SK-N-SH (cell line): ENCODE measurements at regions not wholly inside any gene's neighbourhood (a gene's known extent, or its start where the extent isn't known, plus 50 kb on each side); places are given as distances from the start of the nearest gene placed in this dataset.

Experiments used
- CTCF ChIA-PET: fragments of 300-600, 350-600 bp; formaldehyde crosslinking; extraction: SDS; loops from one replicate; lab custom pipeline; 2021; lab: Yijun Ruan, JAX
- POLR2A ChIA-PET: fragments of 350-600 bp; sonication (Branson Sonifier 250); formaldehyde crosslinking; extraction: SDS; loops from one replicate; lab custom pipeline; 2020; ENCODE audit warnings: antibody characterized with exemption, inconsistent platforms; lab: Yijun Ruan, JAX
- DNase-seq: peaks from one replicate; pipeline ENCODE4 v3.0.0; 2012
- H2AFZ ChIP-seq: fragments of 200-600 bp; sonication (generic); 2 replicates; pipeline ENCODE4 v1.8.1; 2016; ENCODE audit warnings: antibody characterized with exemption, mild to moderate bottlenecking, low read depth
- H3F3A ChIP-seq: fragments of 200-600 bp; sonication (generic); replicated peaks from 2 replicates; pipeline ENCODE3; 2016; ENCODE audit warnings: antibody characterized with exemption, mild to moderate bottlenecking; ENCODE audit not compliant: insufficient read depth
- H3K27ac ChIP-seq, 2 experiments: fragments of 200-500 bp in 1 of 2; fragments of 200-600 bp in 1 of 2; sonication (Bioruptor generic) in 1 of 2; sonication (generic), shearing (Covaris generic) in 1 of 2; 2 replicates each; pipeline versions ENCODE4 v1.5.1 to v1.6.1; 2014 to 2016; ENCODE audit warnings: low read depth in 2 of 2, inconsistent platforms in 1 of 2, low read length in 1 of 2, mild to moderate bottlenecking in 1 of 2, mixed read lengths in 1 of 2
- H3K27me3 ChIP-seq: fragments of 200-600 bp; sonication (generic), shearing (Covaris generic); 2 replicates; pipeline ENCODE4 v1.6.1; 2016; ENCODE audit warnings: mixed run types; ENCODE audit not compliant: insufficient read depth
- H3K36me3 ChIP-seq, 2 experiments: fragments of 200-500 bp in 1 of 2; fragments of 200-600 bp in 1 of 2; sonication (Bioruptor generic) in 1 of 2; sonication (generic) in 1 of 2; replicated peaks in 1 of 2; 2 replicates each; pipeline versions ENCODE3 to v1.5.1; 2014 to 2016; ENCODE audit warnings: low read length in 1 of 2, mild to moderate bottlenecking in 1 of 2; ENCODE audit not compliant: insufficient read depth in 2 of 2, control insufficient read depth in 1 of 2
- H3K4me1 ChIP-seq, 2 experiments: fragments of 200-500 bp in 1 of 2; fragments of 200-600 bp in 1 of 2; sonication (Bioruptor generic) in 1 of 2; sonication (generic), shearing (Covaris generic) in 1 of 2; 2 replicates each; pipeline versions ENCODE4 v1.5.1 to v1.6.1; 2014 to 2016; ENCODE audit warnings: low read depth in 1 of 2, low read length in 1 of 2, mixed run types in 1 of 2; ENCODE audit not compliant: insufficient read depth in 2 of 2, control insufficient read depth in 1 of 2
- H3K4me2 ChIP-seq: fragments of 200-600 bp; sonication (generic), shearing (Covaris generic); 2 replicates; pipeline ENCODE4 v1.6.1; 2017; ENCODE audit warnings: mixed run types
- H3K4me3 ChIP-seq, 2 experiments: fragments of 200-500 bp in 1 of 2; fragments of 200-600 bp in 1 of 2; sonication (Bioruptor generic) in 1 of 2; sonication (generic), shearing (Covaris generic) in 1 of 2; 2 replicates each; pipeline versions ENCODE4 v1.5.1 to v1.8.1; 2014 to 2016; ENCODE audit warnings: low read depth in 2 of 2, inconsistent platforms in 1 of 2, low read length in 1 of 2, mild to moderate bottlenecking in 1 of 2, mixed read lengths in 1 of 2, moderate library complexity in 1 of 2
- H3K79me2 ChIP-seq: fragments of 200-600 bp; sonication (generic); 2 replicates; pipeline ENCODE4 v1.8.1; 2017; ENCODE audit warnings: mild to moderate bottlenecking; ENCODE audit not compliant: insufficient read depth
- H3K9ac ChIP-seq: fragments of 200-600 bp; sonication (generic); 2 replicates; pipeline ENCODE4 v1.6.1; 2017; ENCODE audit warnings: mixed run types
- H3K9me2 ChIP-seq: fragments of 200-600 bp; sonication (generic); 2 replicates; pipeline ENCODE4 v1.6.1; 2017; ENCODE audit warnings: mixed run types
- H3K9me3 ChIP-seq: fragments of 200-600 bp; sonication (generic); 2 replicates; pipeline ENCODE4 v1.6.1; 2017; ENCODE audit warnings: mixed run types, mild to moderate bottlenecking, moderate library complexity
- H4K20me1 ChIP-seq: fragments of 200-600 bp; sonication (generic); 2 replicates; pipeline ENCODE4 v1.6.1; 2017; ENCODE audit warnings: mild to moderate bottlenecking, mixed run types; ENCODE audit not compliant: insufficient read depth
- EP300 ChIP-seq, 2 experiments: IDR thresholded peaks; 2 replicates each; pipeline versions ENCODE4 v1.4.0 to v1.6.1; 2012; ENCODE audit warnings: borderline replicate concordance in 1 of 2, low read depth in 1 of 2, low read length in 1 of 2
- EZH2phosphoT487 ChIP-seq: fragments of 200-600 bp; sonication (generic); IDR thresholded peaks from 2 replicates; pipeline ENCODE4 v1.6.1; 2017; ENCODE audit warnings: low read depth, mixed run types, mild to moderate bottlenecking, antibody characterized with exemption, moderate library complexity, borderline replicate concordance
- FOSL2 ChIP-seq: IDR thresholded peaks from 2 replicates; pipeline ENCODE4 v1.4.0; 2012; ENCODE audit warnings: low read depth, mild to moderate bottlenecking, moderate library complexity, borderline replicate concordance
- FOXJ3 ChIP-seq: sonication (generic); formaldehyde crosslinking; IDR thresholded peaks from 2 replicates; pipeline ENCODE4 v1.5.1; 2020; ENCODE audit warnings: mild to moderate bottlenecking, missing genetic modification reagents
- FOXM1 ChIP-seq: IDR thresholded peaks from 2 replicates; pipeline ENCODE4 v1.4.0; 2012; ENCODE audit warnings: low read depth, mild to moderate bottlenecking
- GATA2 ChIP-seq: sonication (generic); formaldehyde crosslinking; IDR thresholded peaks from 2 replicates; pipeline ENCODE4 v1.5.0; 2020; ENCODE audit warnings: mild to moderate bottlenecking, missing genetic modification reagents
- IRF3 ChIP-seq: fragments of 150-350 bp; IDR thresholded peaks from 2 replicates; pipeline ENCODE4 v1.6.1; 2016; ENCODE audit warnings: mild to moderate bottlenecking, low read depth, low read length
- MAX ChIP-seq: IDR thresholded peaks from 2 replicates; pipeline ENCODE4 v1.4.0; 2012; ENCODE audit warnings: low read depth
- MXI1 ChIP-seq: IDR thresholded peaks from 2 replicates; pipeline ENCODE4 v1.6.1; 2012; ENCODE audit warnings: mild to moderate bottlenecking, low read depth, low read length, improper control_type of control experiment
- NFIC ChIP-seq: IDR thresholded peaks from 2 replicates; pipeline ENCODE4 v1.4.0; 2012; ENCODE audit warnings: borderline replicate concordance
- RAD21 ChIP-seq: IDR thresholded peaks from 2 replicates; pipeline ENCODE4 v1.6.1; 2012; ENCODE audit warnings: mild to moderate bottlenecking, low read length
- RCOR1 ChIP-seq: fragments of 150-350 bp; IDR thresholded peaks from 2 replicates; pipeline ENCODE4 v1.6.1; 2017; ENCODE audit warnings: antibody characterized with exemption, low read length
- RXRA ChIP-seq: IDR thresholded peaks from 2 replicates; pipeline ENCODE4 v1.4.0; 2012; ENCODE audit warnings: low read depth, mild to moderate bottlenecking, borderline replicate concordance
- SIN3A ChIP-seq: IDR thresholded peaks from 2 replicates; pipeline ENCODE4 v1.6.1; 2012; ENCODE audit warnings: low read depth, mild to moderate bottlenecking, low read length, moderate library complexity, borderline replicate concordance
- TCF12 ChIP-seq: IDR thresholded peaks from 2 replicates; pipeline ENCODE4 v1.4.0; 2012
- WGBS: methylation state at CpG from one replicate; pipeline ENCODE4 v1.1.6; 2017; ENCODE audit warnings: low lambda C conversion rate; 5-methylcytosine and 5-hydroxymethylcytosine counted together

GRCh38 chr3:7876741-7877297, 624.8 kb upstream of the LMCD1 start:
- no peaks in the 10 kb centered on the region for H3K4me1 ChIP-seq
- H3F3A ChIP-seq: no peaks in the 10 kb centered on the region
- no peaks in the 10 kb centered on the region for H4K20me1 ChIP-seq
- WGBS: 26% methylated on average over 3 of the region's 3 CpGs
- H3K4me2 ChIP-seq: no peak overlapping the region
- H3K9me3 ChIP-seq: no peaks in the 10 kb centered on the region
- no peaks in the 10 kb centered on the region for H3K36me3 ChIP-seq
- no peak overlapping the region for H3K4me3 ChIP-seq
- H3K9me2 ChIP-seq: no peaks in the 10 kb centered on the region
- no peak overlapping the region for H2AFZ ChIP-seq
- no peak overlapping the region for H3K27ac ChIP-seq
- no peak for DNase-seq
- H3K9ac ChIP-seq: no peak overlapping the region
- TF ChIP-seq MAX (no peak), FOSL2 (no peak), TCF12 (no peak), GATA2 (CRISPR knock-in tag) (no peak), MXI1 (no peak), NFIC (no peak), FOXJ3 (CRISPR knock-in tag) (no peak), IRF3 (no peak), EZH2phosphoT487 (no peak), RAD21 (no peak), RXRA (no peak), SIN3A (no peak), EP300 (IDR thresholded peaks at IDR 0.05; ENCODE audit: borderline replicate concordance in 1 of 2, low read depth in 1 of 2, low read length in 1 of 2) (no peak), RCOR1 (no peak)
- TF ChIP-seq, all 33 proteins: peak for 0
- Histone ChIP-seq H3K79me2 (no peaks in the 10 kb centered on the region), H3K27me3 (no peaks in the 10 kb centered on the region)
- ChIA-PET POLR2A (no interaction called here), CTCF (no interaction called here)

GRCh38 chr3:7877312-7877711, 624.3 kb upstream of the LMCD1 start:
- H3K27me3 ChIP-seq: no peaks in the 10 kb centered on the region
- H3K4me3 ChIP-seq: no peak overlapping the region
- H4K20me1 ChIP-seq: no peaks in the 10 kb centered on the region
- H3K36me3 ChIP-seq: no peaks in the 10 kb centered on the region
- H3K9ac ChIP-seq: no peak overlapping the region
- no peaks in the 10 kb centered on the region for H3K9me2 ChIP-seq
- H3F3A ChIP-seq: no peaks in the 10 kb centered on the region
- no peak overlapping the region for H2AFZ ChIP-seq
- H3K4me1 ChIP-seq: no peaks in the 10 kb centered on the region
- H3K27ac ChIP-seq: no peak overlapping the region
- ChIA-PET CTCF (no interaction called here), POLR2A (no interaction called here)
- no peaks in the 10 kb centered on the region for H3K9me3 ChIP-seq
- H3K4me2 ChIP-seq: no peak overlapping the region
- H3K79me2 ChIP-seq: no peaks in the 10 kb centered on the region
- WGBS: 23% methylated on average over 5 of the region's 5 CpGs
- DNase-seq: no peak
- TF ChIP-seq FOXM1: no peak
- TF ChIP-seq, all 33 proteins: peak for 0
